GM21619 (cell line): ENCODE measurements at regions not wholly inside any gene's neighbourhood (a gene's known extent, or its start where the extent isn't known, plus 50 kb on each side); places are given as distances from the start of the nearest gene placed in this dataset.
"Not testable (repeated sequence)": the region's sequence is repeated elsewhere in the genome, so short reads cannot be mapped to it uniquely, and the experiment has no call there.

ENCODE experiments used
- ATAC-seq: cut with Tn5 transposase; IDR thresholded peaks from one replicate; pipeline ENCODE4 v1.9.1; 2021; ENCODE audit not compliant: unreplicated experiment

DNA sequence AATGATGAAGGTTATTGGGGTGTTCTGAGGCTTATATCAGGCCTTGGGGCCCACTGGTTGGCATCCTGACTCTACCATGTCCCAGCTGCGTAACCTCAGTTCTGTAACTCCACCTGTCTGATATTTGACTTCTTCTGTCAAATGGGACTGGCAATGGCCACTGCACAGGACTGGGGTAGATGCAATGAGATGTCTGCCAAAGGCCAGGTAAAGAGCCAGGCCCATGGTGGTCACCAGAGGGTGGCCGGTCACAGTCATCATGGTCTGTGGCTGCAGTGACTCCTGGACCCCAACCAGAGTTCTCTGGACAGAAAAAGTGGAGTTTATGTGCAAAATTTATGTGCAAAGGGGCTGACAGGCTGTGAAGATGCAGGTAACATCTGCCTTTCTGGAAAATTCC is 173.3 kb downstream of the PTPRU start:
- ATAC-seq, result no peak

DNA sequence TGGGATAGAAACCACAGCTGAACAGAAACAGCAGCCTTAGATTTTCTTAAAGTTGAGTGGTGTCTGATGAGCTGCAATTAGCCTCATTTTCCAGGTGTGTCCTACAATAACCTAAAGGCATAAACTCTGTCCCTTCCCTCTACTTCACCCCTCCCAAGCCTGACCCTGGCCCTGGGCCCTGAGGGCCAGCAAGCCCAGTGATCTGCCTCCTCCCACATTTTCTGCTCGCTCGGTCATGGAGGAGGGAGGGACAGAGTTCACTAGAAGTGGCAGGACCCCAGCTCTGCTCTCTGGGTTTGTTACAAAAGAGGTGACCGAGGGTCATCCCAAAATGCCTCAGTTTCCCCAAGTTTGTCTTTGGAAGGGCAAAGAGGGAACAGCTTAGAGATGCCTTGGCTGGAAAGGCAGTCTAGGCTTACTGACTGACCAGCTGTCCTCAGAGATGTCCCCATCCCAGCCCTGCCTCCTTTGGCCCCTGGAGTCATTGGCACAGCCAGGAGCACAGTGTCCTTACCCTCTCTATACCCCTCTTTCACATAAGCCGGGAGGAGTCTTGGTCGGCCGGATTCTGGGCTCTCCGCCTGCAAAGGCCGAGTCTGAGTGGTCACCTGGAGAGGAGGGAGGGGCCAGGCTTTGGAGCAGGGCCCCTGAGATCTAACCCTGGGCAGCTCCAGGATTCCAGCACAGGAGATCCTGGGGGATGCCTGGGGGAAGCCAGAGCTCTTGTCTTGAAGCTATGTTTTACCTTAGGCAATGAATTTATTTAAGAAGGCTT is 172.7 kb downstream of the PTPRU start:
- ATAC-seq, result no peak

DNA sequence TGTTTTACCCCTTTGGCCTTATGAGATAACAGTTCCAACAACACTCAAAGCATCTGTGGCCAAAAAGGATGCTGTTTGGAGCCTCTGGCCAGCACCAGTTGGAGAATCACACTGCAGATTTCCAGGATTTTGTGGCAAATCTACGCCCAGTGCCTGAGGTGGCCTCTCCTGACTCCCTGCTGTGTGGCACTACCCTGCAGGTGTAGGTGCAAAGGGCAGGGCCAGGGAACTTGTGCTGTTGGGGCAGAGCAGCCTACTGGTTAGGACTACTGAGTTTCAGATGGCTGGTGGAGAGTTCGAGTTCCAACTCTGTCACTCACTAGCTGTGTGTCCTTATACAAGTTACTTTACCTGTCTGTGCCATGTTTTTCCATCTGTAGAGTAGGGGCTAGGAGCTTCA is 170.5 kb downstream of the PTPRU start:
- ATAC-seq, result no peak

DNA sequence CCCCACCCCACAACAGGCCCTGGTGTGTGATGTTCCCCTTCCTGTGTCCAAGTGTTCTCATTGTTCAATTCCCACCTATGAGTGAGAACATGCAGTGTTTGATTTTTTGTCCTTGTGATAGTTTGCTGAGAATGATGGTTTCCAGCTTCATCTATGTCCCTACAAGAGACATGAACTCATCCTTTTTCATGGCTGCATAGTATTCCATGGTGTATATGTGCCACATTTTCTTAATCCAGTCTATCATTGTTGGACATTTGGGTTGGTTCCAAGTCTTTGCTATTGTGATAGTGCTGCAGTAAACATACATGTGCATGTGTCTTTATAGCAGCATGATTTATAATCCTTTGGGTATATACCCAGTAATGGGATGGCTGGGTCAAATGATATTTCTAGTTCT is 163.9 kb downstream of the PTPRU start:
- not testable (repeated sequence) for ATAC-seq

DNA sequence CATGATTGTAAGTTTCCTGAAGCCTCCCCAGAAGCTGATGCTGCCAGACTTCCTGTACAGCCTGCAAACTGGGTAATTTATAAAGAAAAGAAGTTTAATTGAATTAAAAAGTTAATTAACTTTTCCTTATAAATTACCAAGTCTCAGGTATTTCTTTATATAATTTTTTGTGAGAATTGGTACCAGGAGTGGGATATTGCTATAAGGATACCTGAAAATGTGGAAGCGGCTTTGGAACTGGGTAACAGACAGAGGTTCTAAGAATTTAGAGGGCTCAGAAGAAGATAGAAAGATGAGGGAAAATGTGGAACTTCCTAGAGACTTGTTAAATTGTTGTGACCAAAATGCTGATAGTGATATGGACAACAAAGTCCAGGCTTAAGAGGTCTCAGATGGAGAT is 163.1 kb downstream of the PTPRU start:
- ATAC-seq, result no peak

DNA sequence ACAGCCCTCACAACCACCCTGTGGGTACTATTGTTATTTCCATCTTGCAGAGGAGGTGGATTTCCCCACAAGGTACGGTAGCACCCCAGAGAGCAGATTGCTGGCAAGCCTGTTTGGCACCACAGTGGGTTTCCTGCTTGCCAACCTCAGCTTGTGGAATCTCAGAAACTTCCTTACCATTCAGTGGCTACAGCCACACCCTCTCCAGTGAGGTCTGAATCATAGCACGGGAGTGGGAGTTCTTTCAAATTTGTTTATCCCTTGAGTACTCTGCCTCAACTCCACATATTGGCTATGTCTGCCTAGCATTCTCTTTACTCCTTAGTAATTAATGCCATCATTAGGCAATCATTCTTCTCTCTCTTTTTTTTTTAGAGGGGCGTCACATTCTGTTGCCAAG is 162.1 kb downstream of the PTPRU start:
- ATAC-seq, result no peak

DNA sequence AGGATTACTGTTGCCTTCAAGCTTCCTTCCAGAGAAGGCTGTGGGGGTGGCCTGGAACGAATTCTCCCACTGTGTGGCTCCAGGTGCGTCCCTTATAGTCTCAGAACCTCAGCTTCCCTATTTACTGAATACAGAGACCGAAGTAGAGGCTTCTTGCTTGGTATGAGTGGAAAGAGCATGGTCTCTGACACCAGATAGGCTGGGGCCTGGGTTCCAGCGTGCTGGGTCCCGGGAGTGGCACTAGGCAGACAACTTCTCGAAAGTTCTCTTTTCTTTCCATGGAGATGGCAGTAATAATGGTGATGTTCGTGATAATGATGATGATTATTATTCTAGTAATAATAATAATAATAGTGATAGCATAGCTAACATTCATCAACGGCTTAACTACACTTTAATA is 161.7 kb downstream of the PTPRU start:
- ATAC-seq, result no peak

DNA sequence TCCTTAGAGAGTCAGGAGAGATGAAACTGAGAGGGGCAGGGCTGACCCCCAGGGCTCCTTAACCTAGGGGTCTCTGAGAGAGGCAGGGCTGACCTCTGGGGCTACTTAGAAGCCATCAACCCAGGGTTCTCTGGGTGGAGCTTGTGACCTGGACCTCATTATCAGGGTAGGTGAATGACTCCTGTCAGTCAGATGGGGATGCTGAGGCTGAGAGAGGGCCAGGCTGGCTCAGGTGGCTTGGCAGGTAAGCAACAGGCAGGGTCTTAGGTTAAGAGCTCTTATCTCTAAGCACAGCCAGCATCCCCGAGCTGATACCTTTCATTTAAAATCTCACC is 160.9 kb downstream of the PTPRU start:
- ATAC-seq, result no peak

DNA sequence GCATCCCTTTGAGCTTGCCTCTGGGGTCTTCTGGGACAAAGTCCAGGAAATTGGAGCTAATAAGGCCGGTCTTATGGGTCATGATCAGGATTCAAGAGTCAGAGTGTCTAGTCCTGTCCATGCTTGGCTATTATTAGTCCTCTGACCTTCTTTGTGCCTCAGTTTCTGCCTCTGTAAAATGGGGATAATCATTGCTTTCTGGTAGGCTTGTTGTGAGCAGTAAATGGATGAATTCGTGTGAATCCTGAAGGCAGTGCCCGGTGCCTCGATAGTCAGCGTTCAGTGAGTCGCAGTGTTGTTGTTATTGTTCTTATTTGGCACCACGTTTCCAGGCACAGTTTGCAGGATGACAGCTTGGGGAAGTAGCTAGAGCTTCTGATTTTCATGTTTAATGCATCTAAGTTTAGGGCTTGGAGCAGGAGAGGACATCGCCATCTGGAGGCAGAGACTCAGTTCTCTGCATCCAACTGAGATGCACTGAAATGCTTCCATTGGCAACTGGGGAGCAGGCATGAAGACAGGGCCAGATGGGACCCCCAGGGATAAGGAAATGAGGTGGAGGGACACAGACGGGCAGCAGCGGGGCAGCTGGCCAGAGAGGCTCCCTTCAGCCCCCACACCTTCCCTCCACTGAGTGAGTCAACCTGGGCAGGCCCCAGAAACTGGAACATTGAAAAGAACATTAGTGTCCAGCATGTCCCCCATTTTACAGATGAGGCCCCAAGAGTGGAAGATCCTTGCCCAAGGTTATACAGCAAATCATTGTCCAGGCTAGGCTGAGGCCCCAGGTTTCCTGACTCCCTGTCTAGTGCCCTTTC is 160.3 kb downstream of the PTPRU start:
- no peak for ATAC-seq

DNA sequence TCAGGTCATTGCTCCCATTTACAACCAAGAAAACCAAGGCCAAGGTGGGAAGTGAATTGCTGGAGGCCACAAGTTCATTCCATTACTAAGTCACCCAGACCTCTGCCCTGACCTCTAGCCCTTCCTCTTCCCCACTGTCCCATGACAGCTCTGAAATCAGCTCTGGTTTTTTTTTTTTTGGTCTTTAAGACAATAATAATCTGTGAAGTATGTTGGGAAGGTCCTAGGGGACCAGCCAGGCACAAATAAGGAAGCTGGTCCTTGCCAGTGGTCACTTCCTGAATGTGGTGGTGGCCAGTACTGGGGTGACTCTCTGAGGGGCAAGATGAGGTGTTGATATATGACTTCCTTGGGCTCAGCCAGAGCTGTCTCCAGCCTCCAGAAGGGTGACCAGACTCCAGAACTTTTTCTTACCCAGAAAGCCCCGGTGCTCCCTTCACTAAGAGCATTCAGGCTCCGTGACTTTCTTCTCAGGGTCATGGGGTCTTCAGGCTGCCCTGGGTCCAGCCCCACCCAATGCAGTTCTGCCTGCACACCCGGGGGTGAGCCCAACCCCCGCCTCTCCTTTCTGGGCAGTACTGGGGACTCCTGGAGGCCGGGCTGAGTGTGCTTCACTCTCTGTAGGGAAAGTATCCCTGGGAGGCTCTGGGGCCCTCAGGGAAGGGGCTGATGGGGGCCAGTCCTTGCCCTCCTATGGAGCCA is 159.6 kb downstream of the PTPRU start:
- no peak for ATAC-seq

DNA sequence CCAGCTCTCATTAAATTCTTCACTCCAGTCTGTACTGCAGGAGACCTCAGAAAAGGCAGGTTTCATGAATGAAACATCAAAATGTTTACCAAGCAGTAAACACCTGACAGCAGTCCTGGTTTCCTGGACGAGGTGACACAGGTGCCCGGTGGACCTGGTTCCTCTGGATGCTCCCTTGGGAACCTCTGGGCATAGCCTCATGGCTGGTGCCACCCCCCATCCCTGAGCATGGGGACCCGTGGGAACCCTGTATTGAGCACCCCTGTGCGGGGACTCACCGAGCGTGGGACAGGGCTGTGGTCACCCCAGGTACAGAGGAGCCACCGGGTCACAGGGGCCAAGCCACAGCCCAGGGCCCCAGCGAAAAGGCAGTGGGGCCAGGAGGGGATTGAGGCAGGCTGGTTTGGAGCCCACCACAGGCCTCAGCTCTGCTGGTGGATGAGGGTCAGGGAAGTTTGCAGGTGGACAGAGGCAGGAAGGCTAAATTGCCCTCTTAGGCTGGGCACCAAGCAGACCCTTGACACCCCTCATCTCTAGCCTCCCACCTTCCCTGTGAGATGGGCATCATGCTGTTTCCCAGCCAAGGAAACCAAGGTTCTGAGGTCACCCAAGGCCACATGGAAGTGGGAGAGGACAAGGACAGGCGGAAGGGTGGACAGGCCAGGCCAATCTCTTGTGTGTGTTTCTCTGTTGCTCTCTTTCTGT is 158.4 kb downstream of the PTPRU start:
- ATAC-seq, result no peak

DNA sequence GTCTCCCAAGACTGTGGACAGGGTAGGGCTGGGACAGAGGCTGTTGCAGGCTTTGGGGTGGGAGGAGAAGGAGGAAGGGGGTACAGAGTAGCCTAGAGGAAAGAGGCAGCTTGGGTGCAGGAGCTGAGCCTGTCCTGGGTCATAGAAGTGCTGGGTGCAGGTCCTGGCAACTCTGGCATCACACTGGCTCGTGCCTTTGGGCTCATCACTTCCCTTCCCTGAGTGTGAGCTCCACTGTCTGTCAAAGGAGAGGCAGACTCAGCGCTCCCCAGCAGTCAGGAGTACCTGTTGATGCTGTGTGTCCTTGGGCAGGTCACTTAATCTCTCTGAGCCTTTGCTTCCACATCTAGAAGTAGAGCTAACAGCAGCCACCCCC is 157.1 kb downstream of the PTPRU start:
- ATAC-seq, result no peak

DNA sequence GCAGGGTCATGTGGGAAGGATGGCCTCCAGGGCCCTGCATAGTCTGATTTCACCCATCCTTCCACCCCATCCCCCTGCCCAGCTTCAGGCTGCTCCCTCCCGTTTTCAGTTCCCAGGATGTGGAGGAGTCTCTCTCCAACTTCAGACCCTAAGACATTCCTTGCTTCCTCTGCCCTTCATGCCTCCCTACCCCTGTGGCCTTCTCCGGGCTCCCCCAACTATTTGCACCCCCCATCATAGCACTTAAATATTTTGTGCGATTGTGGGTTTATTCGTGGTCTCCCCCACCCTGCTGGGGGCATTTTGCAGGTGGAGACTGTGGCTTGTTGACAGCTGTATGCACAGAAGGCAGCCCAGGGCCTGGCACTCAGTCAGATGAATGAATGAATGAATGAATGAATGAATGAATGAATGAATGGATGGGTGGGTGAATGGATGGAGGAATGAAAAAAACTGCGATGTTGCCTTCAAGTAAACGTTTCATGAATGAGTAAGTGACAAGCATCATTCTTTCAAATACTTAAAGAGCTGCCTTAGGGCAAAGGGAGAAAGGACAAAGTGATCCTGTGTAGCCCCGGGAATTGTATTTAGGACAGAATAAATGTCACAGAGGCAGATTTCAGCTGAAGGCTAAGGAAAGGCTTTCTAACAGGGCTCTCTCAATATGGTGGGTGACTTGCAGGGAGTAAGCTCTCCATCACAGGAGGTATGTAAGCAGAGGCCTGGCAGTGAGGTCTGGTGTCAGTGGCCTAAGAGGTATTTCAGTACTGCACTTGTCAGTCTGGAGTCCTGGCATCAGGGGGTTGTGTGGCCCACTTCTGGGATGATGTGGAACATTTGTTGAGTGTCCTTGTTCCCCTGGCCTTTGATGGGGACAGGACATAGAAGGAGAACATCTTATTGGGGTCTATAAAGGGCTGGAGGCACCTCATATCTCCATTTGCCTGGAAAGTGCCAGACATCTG is 156.4 kb downstream of the PTPRU start:
- ATAC-seq, result no peak

DNA sequence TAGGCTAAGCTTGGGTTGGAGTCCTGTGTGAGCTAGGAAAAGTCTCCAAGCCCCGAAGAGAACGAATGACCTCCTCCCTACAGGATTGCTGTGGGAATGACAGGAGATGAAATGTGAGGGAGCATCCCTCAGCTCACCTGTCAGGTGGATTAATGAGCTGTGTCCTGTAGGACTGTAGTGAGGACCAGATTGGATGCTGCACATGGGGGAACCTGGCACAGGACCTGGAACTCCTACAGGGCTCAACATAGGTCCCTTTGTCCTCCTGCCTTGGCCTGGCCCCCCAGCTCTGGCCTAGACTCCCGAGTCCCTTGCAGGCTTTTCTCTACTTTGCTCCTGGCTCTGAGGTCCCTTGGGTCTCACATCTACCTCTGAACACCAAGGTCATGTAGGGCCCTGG is 155.7 kb downstream of the PTPRU start:
- no peak for ATAC-seq

DNA sequence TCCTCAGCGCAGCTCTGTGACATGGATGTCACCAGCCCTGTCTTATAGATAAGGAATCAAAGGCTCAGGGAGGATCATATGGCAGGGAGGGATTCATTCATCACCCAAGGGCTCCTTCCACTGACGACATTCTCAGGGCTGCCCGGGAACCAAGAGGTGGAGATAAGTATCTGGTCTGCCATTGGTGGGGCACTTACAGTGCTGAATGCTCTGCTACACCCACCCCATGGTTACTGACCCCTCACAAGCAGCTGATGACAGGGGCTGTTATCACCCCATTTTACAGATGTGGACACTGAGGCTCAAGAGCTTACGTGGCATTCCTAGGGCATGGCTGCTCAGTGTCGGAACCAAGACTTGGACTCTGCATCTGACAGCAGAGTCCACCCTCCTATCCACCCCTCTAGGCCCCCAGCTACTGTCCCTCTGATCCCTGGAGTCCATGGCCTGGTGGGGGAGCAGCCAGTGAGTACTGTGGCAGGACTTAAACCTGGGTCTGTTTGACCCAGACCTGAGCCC is 155.1 kb downstream of the PTPRU start:
- no peak for ATAC-seq

DNA sequence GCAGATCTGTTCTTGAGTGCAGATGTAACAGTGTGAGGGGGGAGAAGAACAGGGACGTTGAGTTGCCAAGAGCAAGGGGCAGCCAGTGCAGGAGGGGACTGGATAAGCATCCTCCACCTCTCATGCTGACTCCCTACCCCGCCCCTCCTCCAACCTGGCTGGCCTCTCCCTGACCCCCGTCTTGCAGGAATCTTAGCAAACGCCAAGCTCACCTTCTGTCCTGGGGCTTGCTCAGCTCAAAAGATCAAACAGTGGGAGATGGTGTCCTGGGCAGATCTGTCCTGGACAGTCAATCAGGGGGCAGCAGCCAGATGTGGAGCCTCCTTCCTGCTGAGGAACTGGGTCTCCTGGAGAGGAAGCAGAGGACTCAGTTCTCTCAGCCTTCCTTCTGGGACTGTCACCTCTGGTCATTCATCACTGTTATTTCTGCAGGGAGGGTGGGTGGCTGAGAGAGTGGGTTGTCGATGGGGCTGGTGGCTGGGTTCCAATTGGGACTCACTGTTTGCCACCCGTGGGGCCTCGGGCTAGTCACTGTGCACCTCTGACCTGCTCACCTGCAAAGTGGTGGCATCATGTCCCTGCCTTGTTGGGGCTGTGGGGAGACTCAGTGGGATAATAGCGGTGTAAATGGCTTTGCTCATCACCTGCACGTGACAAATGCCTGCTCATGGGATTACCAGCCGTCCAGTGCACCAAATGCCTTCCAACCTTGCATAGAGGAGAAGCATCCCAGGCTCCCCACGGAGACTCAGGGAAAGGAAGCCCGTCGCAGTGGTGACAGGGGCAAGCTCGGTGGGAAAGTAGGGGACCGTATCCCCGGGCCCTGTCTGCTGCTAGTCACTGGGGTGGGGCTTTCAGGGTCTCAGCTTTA is 154.4 kb downstream of the PTPRU start:
- ATAC-seq, result no peak

DNA sequence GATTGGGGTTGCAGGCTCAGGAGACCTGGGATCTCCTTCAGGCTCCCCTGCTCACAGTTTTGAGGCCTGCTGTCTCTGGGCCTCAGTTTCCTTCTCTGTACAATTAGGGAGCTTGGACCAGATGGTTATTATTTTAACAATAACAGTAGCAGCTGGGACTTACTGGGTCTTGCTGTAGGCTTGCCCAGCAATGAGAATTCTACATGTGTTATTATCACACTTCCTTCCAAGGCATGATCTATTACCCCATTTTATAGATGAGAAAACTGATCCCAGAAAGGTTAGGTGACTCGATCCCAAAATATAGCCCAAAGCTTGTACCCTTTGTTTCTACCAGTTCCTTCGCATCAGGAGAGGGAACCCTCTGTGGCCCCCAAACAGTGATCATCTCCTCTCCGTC is 153.8 kb downstream of the PTPRU start:
- ATAC-seq, result no peak

DNA sequence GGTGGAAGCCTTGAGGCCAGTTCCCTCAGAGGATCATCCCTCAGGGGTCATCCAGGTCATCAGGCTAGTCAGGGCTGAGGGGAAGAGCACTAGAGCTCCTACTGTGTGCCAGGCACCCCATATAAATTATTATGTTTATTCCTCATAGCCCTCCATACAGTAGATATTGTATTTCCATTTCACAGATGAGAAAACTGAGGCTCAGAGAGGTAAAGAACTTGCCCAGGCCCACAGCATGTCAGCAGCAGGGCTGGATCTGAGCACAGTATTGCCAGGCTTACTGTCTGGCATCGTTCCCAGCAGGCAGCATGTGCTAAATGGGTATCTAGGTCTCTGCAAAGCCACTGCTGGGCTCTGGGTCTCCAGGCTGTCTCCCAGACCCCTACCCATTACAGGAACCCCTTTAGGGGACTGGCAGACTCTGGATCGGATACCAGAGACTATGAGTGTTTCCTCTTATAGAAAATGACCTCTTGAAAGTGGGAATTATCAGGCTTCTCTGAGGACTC is 153.3 kb downstream of the PTPRU start:
- no peak for ATAC-seq

DNA sequence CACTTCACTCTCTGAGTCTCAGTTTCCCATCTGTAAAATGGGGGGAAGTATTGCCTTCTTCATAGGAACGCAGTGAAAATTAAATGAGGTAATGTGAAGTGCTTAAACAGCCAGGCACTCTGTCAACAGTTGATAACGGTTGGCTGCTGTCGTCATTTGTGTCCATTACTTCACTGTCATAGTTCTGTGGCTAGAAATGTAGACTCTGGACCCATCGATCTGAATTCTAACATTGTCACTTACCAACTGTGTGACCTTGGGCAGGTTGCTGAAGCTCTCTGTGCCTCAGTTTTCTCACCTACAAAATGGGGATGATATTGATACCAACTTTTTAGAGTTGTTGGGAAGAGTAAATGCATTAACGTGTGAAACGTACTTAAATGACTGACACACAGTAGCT is 152.6 kb downstream of the PTPRU start:
- ATAC-seq, result no peak
